SK-N-SH (cell line): ENCODE measurements at regions not wholly inside any gene's neighbourhood (a gene's known extent, or its start where the extent isn't known, plus 50 kb on each side); places are given as distances from the start of the nearest gene placed in this dataset.

ENCODE experiments used
- CTCF ChIA-PET: fragments of 300-600, 350-600 bp; formaldehyde crosslinking; extraction: SDS; loops from one replicate; lab custom pipeline; 2021; lab: Yijun Ruan, JAX
- POLR2A ChIA-PET: fragments of 350-600 bp; sonication (Branson Sonifier 250); formaldehyde crosslinking; extraction: SDS; loops from one replicate; lab custom pipeline; 2020; ENCODE audit warnings: antibody characterized with exemption, inconsistent platforms; lab: Yijun Ruan, JAX
- DNase-seq: peaks from one replicate; pipeline ENCODE4 v3.0.0; 2012
- H2AFZ ChIP-seq: fragments of 200-600 bp; sonication (generic); 2 replicates; pipeline ENCODE4 v1.8.1; 2016; ENCODE audit warnings: antibody characterized with exemption, mild to moderate bottlenecking, low read depth
- H3F3A ChIP-seq: fragments of 200-600 bp; sonication (generic); replicated peaks from 2 replicates; pipeline ENCODE3; 2016; ENCODE audit warnings: antibody characterized with exemption, mild to moderate bottlenecking; ENCODE audit not compliant: insufficient read depth
- H3K27ac ChIP-seq, 2 experiments: fragments of 200-500 bp in 1 of 2; fragments of 200-600 bp in 1 of 2; sonication (Bioruptor generic) in 1 of 2; sonication (generic), shearing (Covaris generic) in 1 of 2; 2 replicates each; pipeline versions ENCODE4 v1.5.1 to v1.6.1; 2014 to 2016; ENCODE audit warnings: low read depth in 2 of 2, inconsistent platforms in 1 of 2, low read length in 1 of 2, mild to moderate bottlenecking in 1 of 2, mixed read lengths in 1 of 2
- H3K27me3 ChIP-seq: fragments of 200-600 bp; sonication (generic), shearing (Covaris generic); 2 replicates; pipeline ENCODE4 v1.6.1; 2016; ENCODE audit warnings: mixed run types; ENCODE audit not compliant: insufficient read depth
- H3K36me3 ChIP-seq, 2 experiments: fragments of 200-500 bp in 1 of 2; fragments of 200-600 bp in 1 of 2; sonication (Bioruptor generic) in 1 of 2; sonication (generic) in 1 of 2; replicated peaks in 1 of 2; 2 replicates each; pipeline versions ENCODE3 to v1.5.1; 2014 to 2016; ENCODE audit warnings: low read length in 1 of 2, mild to moderate bottlenecking in 1 of 2; ENCODE audit not compliant: insufficient read depth in 2 of 2, control insufficient read depth in 1 of 2
- H3K4me1 ChIP-seq, 2 experiments: fragments of 200-500 bp in 1 of 2; fragments of 200-600 bp in 1 of 2; sonication (Bioruptor generic) in 1 of 2; sonication (generic), shearing (Covaris generic) in 1 of 2; 2 replicates each; pipeline versions ENCODE4 v1.5.1 to v1.6.1; 2014 to 2016; ENCODE audit warnings: low read depth in 1 of 2, low read length in 1 of 2, mixed run types in 1 of 2; ENCODE audit not compliant: insufficient read depth in 2 of 2, control insufficient read depth in 1 of 2
- H3K4me2 ChIP-seq: fragments of 200-600 bp; sonication (generic), shearing (Covaris generic); 2 replicates; pipeline ENCODE4 v1.6.1; 2017; ENCODE audit warnings: mixed run types
- H3K4me3 ChIP-seq, 2 experiments: fragments of 200-500 bp in 1 of 2; fragments of 200-600 bp in 1 of 2; sonication (Bioruptor generic) in 1 of 2; sonication (generic), shearing (Covaris generic) in 1 of 2; 2 replicates each; pipeline versions ENCODE4 v1.5.1 to v1.8.1; 2014 to 2016; ENCODE audit warnings: low read depth in 2 of 2, inconsistent platforms in 1 of 2, low read length in 1 of 2, mild to moderate bottlenecking in 1 of 2, mixed read lengths in 1 of 2, moderate library complexity in 1 of 2
- H3K79me2 ChIP-seq: fragments of 200-600 bp; sonication (generic); 2 replicates; pipeline ENCODE4 v1.8.1; 2017; ENCODE audit warnings: mild to moderate bottlenecking; ENCODE audit not compliant: insufficient read depth
- H3K9ac ChIP-seq: fragments of 200-600 bp; sonication (generic); 2 replicates; pipeline ENCODE4 v1.6.1; 2017; ENCODE audit warnings: mixed run types
- H3K9me2 ChIP-seq: fragments of 200-600 bp; sonication (generic); 2 replicates; pipeline ENCODE4 v1.6.1; 2017; ENCODE audit warnings: mixed run types
- H3K9me3 ChIP-seq: fragments of 200-600 bp; sonication (generic); 2 replicates; pipeline ENCODE4 v1.6.1; 2017; ENCODE audit warnings: mixed run types, mild to moderate bottlenecking, moderate library complexity
- H4K20me1 ChIP-seq: fragments of 200-600 bp; sonication (generic); 2 replicates; pipeline ENCODE4 v1.6.1; 2017; ENCODE audit warnings: mild to moderate bottlenecking, mixed run types; ENCODE audit not compliant: insufficient read depth
- CHD2 ChIP-seq: fragments of 150-350 bp; IDR thresholded peaks from 2 replicates; pipeline ENCODE4 v1.6.1; 2018; ENCODE audit warnings: low read length; ENCODE audit not compliant: partially characterized antibody
- EP300 ChIP-seq, 2 experiments: IDR thresholded peaks; 2 replicates each; pipeline versions ENCODE4 v1.4.0 to v1.6.1; 2012; ENCODE audit warnings: borderline replicate concordance in 1 of 2, low read depth in 1 of 2, low read length in 1 of 2
- EZH2phosphoT487 ChIP-seq: fragments of 200-600 bp; sonication (generic); IDR thresholded peaks from 2 replicates; pipeline ENCODE4 v1.6.1; 2017; ENCODE audit warnings: low read depth, mixed run types, mild to moderate bottlenecking, antibody characterized with exemption, moderate library complexity, borderline replicate concordance
- FOSL2 ChIP-seq: IDR thresholded peaks from 2 replicates; pipeline ENCODE4 v1.4.0; 2012; ENCODE audit warnings: low read depth, mild to moderate bottlenecking, moderate library complexity, borderline replicate concordance
- FOXJ3 ChIP-seq: sonication (generic); formaldehyde crosslinking; IDR thresholded peaks from 2 replicates; pipeline ENCODE4 v1.5.1; 2020; ENCODE audit warnings: mild to moderate bottlenecking, missing genetic modification reagents
- FOXM1 ChIP-seq: IDR thresholded peaks from 2 replicates; pipeline ENCODE4 v1.4.0; 2012; ENCODE audit warnings: low read depth, mild to moderate bottlenecking
- GABPA ChIP-seq: IDR thresholded peaks from 2 replicates; pipeline ENCODE4 v1.4.0; 2012; ENCODE audit warnings: low read depth, mild to moderate bottlenecking
- JUND ChIP-seq: IDR thresholded peaks from 2 replicates; pipeline ENCODE4 v1.4.0; 2012
- MEF2A ChIP-seq: IDR thresholded peaks from 2 replicates; pipeline ENCODE4 v1.4.0; 2012; ENCODE audit warnings: low read depth, borderline replicate concordance
- MXI1 ChIP-seq: IDR thresholded peaks from 2 replicates; pipeline ENCODE4 v1.6.1; 2012; ENCODE audit warnings: mild to moderate bottlenecking, low read depth, low read length, improper control_type of control experiment
- RCOR1 ChIP-seq: fragments of 150-350 bp; IDR thresholded peaks from 2 replicates; pipeline ENCODE4 v1.6.1; 2017; ENCODE audit warnings: antibody characterized with exemption, low read length
- SIN3A ChIP-seq: IDR thresholded peaks from 2 replicates; pipeline ENCODE4 v1.6.1; 2012; ENCODE audit warnings: low read depth, mild to moderate bottlenecking, low read length, moderate library complexity, borderline replicate concordance
- TEAD4 ChIP-seq: IDR thresholded peaks from 2 replicates; pipeline ENCODE4 v1.4.0; 2012; ENCODE audit warnings: mild to moderate bottlenecking, borderline replicate concordance; ENCODE audit not compliant: insufficient read depth
- WGBS: methylation state at CpG from one replicate; pipeline ENCODE4 v1.1.6; 2017; ENCODE audit warnings: low lambda C conversion rate; 5-methylcytosine and 5-hydroxymethylcytosine counted together
- TF ChIP-seq, protein P1 (sequence below): IDR thresholded peaks from 2 replicates; pipeline ENCODE4 v1.4.0; 2012; ENCODE audit warnings: low read depth
- TF ChIP-seq, protein P2 (sequence below): fragments of 150-350 bp; IDR thresholded peaks from 2 replicates; pipeline ENCODE4 v1.6.1; 2017; ENCODE audit warnings: antibody characterized with exemption, low read length, low read depth, borderline replicate concordance
- TF ChIP-seq, protein P3 (sequence below): IDR thresholded peaks from 2 replicates; pipeline ENCODE4; 2012
- TF ChIP-seq, protein P4 (sequence below): IDR thresholded peaks from 2 replicates; pipeline ENCODE4 v1.4.0; 2012; ENCODE audit warnings: low read depth, borderline replicate concordance

DNA sequence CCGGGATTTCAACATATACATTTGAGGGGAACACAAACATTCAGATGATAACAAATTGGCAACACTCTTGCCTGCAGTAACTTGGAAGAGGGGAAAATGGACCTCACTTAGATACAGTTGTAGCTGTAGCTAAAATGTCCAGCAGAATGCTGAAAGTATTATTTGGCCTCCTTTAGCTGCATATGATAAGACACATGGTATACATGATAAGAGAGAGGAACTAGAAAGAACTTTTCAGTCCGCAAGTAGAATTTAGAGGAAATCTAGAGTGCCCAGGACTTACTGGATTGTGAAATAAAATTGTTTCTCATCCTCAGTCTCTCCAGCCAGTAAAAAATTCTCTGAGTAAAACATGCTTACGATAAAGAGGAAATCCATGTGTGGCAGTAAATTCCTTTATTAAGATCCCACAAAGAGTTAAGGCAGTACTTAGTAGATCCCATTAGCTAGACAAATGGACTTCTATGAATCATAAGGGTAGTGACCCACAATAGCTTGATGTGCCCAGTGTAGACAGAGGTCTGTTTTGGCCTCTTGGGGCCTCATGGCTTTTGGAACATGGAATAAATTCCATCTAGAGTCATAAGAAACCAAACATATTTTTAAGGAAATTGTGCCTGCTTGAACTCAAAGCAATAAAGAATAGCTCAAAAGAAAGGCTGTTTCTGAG is 87.9 kb upstream of the RBM24 start:
- H3K4me3 ChIP-seq = no peak overlapping the region
- no peaks in the 10 kb centered on the region for H4K20me1 ChIP-seq
- no peaks in the 10 kb centered on the region for H3K27me3 ChIP-seq
- CTCF ChIA-PET = no interaction called here
- DNase-seq = no peak
- no peaks in the 10 kb centered on the region for H3K4me1 ChIP-seq
- no peaks in the 10 kb centered on the region for H3K9me2 ChIP-seq
- TF ChIP-seq, protein P1, sequence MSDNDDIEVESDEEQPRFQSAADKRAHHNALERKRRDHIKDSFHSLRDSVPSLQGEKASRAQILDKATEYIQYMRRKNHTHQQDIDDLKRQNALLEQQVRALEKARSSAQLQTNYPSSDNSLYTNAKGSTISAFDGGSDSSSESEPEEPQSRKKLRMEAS = no peak
- TF ChIP-seq, protein P2, sequence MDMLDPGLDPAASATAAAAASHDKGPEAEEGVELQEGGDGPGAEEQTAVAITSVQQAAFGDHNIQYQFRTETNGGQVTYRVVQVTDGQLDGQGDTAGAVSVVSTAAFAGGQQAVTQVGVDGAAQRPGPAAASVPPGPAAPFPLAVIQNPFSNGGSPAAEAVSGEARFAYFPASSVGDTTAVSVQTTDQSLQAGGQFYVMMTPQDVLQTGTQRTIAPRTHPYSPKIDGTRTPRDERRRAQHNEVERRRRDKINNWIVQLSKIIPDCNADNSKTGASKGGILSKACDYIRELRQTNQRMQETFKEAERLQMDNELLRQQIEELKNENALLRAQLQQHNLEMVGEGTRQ = no peak
- TF ChIP-seq RCOR1 = no peak
- TF ChIP-seq EZH2phosphoT487 = no peak
- TF ChIP-seq MEF2A = no peak
- TF ChIP-seq, protein P3, sequence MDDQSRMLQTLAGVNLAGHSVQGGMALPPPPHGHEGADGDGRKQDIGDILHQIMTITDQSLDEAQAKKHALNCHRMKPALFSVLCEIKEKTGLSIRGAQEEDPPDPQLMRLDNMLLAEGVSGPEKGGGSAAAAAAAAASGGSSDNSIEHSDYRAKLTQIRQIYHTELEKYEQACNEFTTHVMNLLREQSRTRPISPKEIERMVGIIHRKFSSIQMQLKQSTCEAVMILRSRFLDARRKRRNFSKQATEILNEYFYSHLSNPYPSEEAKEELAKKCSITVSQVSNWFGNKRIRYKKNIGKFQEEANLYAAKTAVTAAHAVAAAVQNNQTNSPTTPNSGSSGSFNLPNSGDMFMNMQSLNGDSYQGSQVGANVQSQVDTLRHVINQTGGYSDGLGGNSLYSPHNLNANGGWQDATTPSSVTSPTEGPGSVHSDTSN = no peak
- no peak for TF ChIP-seq FOXM1
- TF ChIP-seq SIN3A = no peak
- TF ChIP-seq CHD2 = no peak
- no peak for TF ChIP-seq EP300 (IDR thresholded peaks at IDR 0.05; ENCODE audit: borderline replicate concordance in 1 of 2, low read depth in 1 of 2, low read length in 1 of 2)
- TF ChIP-seq, protein P4, sequence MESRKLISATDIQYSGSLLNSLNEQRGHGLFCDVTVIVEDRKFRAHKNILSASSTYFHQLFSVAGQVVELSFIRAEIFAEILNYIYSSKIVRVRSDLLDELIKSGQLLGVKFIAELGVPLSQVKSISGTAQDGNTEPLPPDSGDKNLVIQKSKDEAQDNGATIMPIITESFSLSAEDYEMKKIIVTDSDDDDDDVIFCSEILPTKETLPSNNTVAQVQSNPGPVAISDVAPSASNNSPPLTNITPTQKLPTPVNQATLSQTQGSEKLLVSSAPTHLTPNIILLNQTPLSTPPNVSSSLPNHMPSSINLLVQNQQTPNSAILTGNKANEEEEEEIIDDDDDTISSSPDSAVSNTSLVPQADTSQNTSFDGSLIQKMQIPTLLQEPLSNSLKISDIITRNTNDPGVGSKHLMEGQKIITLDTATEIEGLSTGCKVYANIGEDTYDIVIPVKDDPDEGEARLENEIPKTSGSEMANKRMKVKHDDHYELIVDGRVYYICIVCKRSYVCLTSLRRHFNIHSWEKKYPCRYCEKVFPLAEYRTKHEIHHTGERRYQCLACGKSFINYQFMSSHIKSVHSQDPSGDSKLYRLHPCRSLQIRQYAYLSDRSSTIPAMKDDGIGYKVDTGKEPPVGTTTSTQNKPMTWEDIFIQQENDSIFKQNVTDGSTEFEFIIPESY = no peak
- TF ChIP-seq JUND = no peak
- no peak for TF ChIP-seq GABPA
- no peak for TF ChIP-seq FOSL2
- TF ChIP-seq MXI1 = no peak
- TF ChIP-seq TEAD4 = no peak
- no peak for TF ChIP-seq FOXJ3 (CRISPR knock-in tag)
- H3K27ac ChIP-seq = no peak overlapping the region
- no peaks in the 10 kb centered on the region for H3K9me3 ChIP-seq
- POLR2A ChIA-PET = no interaction called here
- no peak overlapping the region for H3K4me2 ChIP-seq
- H3K36me3 ChIP-seq = no peaks in the 10 kb centered on the region
- H3K79me2 ChIP-seq = no peaks in the 10 kb centered on the region
- no peak overlapping the region for H3K9ac ChIP-seq
- H3F3A ChIP-seq = no peaks in the 10 kb centered on the region
- H2AFZ ChIP-seq = no peak overlapping the region
- WGBS = 73% methylated on average over 3 of the region's 3 CpGs
